ENCODE measurements at regions not wholly inside any gene's neighbourhood (a gene's known extent, or its start where the extent isn't known, plus 50 kb on each side); places are given as distances from the start of the nearest gene placed in this dataset.

DNA sequence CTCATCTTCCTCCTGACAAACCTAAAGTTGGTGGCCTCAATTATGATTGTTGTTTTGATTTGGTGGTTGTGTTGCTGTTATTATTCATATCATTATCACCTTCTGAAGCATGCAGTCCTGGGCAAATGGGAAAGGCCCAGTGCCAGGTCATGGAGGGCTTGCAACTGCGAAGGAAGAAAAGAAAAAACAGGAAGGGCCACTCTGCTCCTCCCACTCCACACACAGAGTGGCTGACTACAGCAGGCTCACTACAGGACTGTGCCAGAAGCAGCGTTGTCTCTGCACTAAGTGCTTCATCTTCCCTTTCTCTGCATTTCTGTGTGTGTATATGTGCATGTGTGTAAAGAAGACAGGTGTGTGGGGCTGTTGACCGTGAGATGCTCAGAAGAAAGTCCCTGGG, 231.9 kb downstream of the ANKRD30B start:
- TF ChIP-seq POLR2A (IDR thresholded peaks at IDR 0.05) = no peak
- TF ChIP-seq, protein P1, sequence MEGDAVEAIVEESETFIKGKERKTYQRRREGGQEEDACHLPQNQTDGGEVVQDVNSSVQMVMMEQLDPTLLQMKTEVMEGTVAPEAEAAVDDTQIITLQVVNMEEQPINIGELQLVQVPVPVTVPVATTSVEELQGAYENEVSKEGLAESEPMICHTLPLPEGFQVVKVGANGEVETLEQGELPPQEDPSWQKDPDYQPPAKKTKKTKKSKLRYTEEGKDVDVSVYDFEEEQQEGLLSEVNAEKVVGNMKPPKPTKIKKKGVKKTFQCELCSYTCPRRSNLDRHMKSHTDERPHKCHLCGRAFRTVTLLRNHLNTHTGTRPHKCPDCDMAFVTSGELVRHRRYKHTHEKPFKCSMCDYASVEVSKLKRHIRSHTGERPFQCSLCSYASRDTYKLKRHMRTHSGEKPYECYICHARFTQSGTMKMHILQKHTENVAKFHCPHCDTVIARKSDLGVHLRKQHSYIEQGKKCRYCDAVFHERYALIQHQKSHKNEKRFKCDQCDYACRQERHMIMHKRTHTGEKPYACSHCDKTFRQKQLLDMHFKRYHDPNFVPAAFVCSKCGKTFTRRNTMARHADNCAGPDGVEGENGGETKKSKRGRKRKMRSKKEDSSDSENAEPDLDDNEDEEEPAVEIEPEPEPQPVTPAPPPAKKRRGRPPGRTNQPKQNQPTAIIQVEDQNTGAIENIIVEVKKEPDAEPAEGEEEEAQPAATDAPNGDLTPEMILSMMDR (IDR thresholded peaks at IDR 0.05) = no peak

Data from esophagus squamous epithelium (tissue), 4 donors.